HCT116 (cell line): ENCODE measurements at regions not wholly inside any gene's neighbourhood (a gene's known extent, or its start where the extent isn't known, plus 50 kb on each side); places are given as distances from the start of the nearest gene placed in this dataset.

Experiments used
- ATAC-seq: fragments of 200-7000 bp; cut with Tn5 transposase; 2 replicates; pipeline ENCODE4 v1.9.1; 2020; ENCODE audit warnings: mild to moderate bottlenecking, moderate library complexity
- BruUV-seq: library from RNA; stranded (reverse); fragments of 400-500 nt; replicated peaks from 2 replicates; lab custom pipeline; 2021; lab: Mats Ljungman, UMichigan
- CTCF ChIA-PET: fragments of 300-600 bp; sonication (Branson Sonifier 250); formaldehyde crosslinking; loops from one replicate; lab custom pipeline; 2021; ENCODE audit warnings: antibody characterized with exemption; lab: Charles Lee
- POLR2A ChIA-PET: fragments of 300-600, 350-600 bp; sonication (Branson Sonifier 250); formaldehyde crosslinking; loops from one replicate; lab custom pipeline; 2021; ENCODE audit warnings: antibody characterized with exemption; lab: Charles Lee
- RAD21 ChIA-PET, 2 experiments: fragments of 300-600 bp; sonication (Branson Sonifier 250); formaldehyde crosslinking; loops; one replicate each; lab custom pipeline; 2023; ENCODE audit warnings: low total read pairs in 2 of 2; ENCODE audit not compliant: uncharacterized antibody in 2 of 2, unreplicated experiment in 2 of 2, low non-redundant PET in 1 of 2; lab: Charles Lee
- DNase-seq: peaks from one replicate; pipeline ENCODE4 v3.0.0-alpha.2; 2010; ENCODE audit warnings: low read depth, low spot score
- H2AFZ ChIP-seq: fragments of 200-600 bp; shearing (Covaris generic), sonication (generic); 2 replicates; pipeline ENCODE4 v1.6.1; 2017; ENCODE audit warnings: low read depth, mixed run types, mixed read lengths, antibody characterized with exemption, low read length; ENCODE audit not compliant: poor library complexity, severe bottlenecking
- H3K27ac ChIP-seq: 2 replicates; pipeline ENCODE4 v1.5.1; 2012; ENCODE audit warnings: low read depth, low read length
- H3K27me3 ChIP-seq: fragments of 200-600 bp; sonication (generic); 2 replicates; pipeline ENCODE4 v1.6.1; 2016; ENCODE audit warnings: mixed run types, low read length, mixed read lengths; ENCODE audit not compliant: insufficient read depth
- H3K36me3 ChIP-seq, 2 experiments: fragments of 200-500 bp in 1 of 2; fragments of 200-600 bp in 1 of 2; sonication (Bioruptor generic) in 1 of 2; sonication (generic) in 1 of 2; 2 replicates each; pipeline versions ENCODE4 v1.5.1 to v1.6.1; 2014 to 2016; ENCODE audit warnings: low read length in 2 of 2, inconsistent platforms in 1 of 2, mixed read lengths in 1 of 2, mixed run types in 1 of 2; ENCODE audit not compliant: insufficient read depth in 2 of 2, control insufficient read depth in 1 of 2
- H3K4me1 ChIP-seq, 2 experiments: fragments of 200-600 bp in 1 of 2; sonication (generic) in 1 of 2; 2 replicates each; pipeline versions ENCODE4 v1.5.1 to v1.6.1; 2012 to 2017; ENCODE audit warnings: low read length in 2 of 2, inconsistent platforms in 1 of 2, mild to moderate bottlenecking in 1 of 2, mixed read lengths in 1 of 2, mixed run types in 1 of 2, moderate library complexity in 1 of 2; ENCODE audit not compliant: insufficient read depth in 2 of 2, control insufficient read depth in 1 of 2
- H3K4me2 ChIP-seq: fragments of 200-600 bp; sonication (generic); 2 replicates; pipeline ENCODE4 v1.6.1; 2017; ENCODE audit warnings: mixed run types, low read length, mixed read lengths
- H3K4me3 ChIP-seq, 2 experiments: fragments of 200-600 bp in 1 of 2; sonication (generic) in 1 of 2; replicated peaks in 1 of 2; 2 replicates each; pipeline ENCODE4 v1.5.1; 2011 to 2016; ENCODE audit warnings: low read length in 2 of 2, control low read depth in 1 of 2, low read depth in 1 of 2, mild to moderate bottlenecking in 1 of 2, mixed read lengths in 1 of 2, mixed run types in 1 of 2
- H3K79me2 ChIP-seq: fragments of 200-600 bp; sonication (generic); 2 replicates; pipeline ENCODE4 v1.6.1; 2017; ENCODE audit warnings: mild to moderate bottlenecking, mixed run types, low read length, moderate library complexity, mixed read lengths; ENCODE audit not compliant: insufficient read depth
- H3K9ac ChIP-seq: fragments of 200-600 bp; sonication (generic); 2 replicates; pipeline ENCODE4 v1.6.1; 2016; ENCODE audit warnings: low read length, mixed read lengths
- H3K9me2 ChIP-seq: fragments of 200-600 bp; sonication (generic), shearing (Covaris generic); 2 replicates; pipeline ENCODE4 v1.6.1; 2017; ENCODE audit warnings: mixed run types, mild to moderate bottlenecking, moderate library complexity; ENCODE audit not compliant: insufficient read depth
- H3K9me3 ChIP-seq, 2 experiments: fragments of 200-500 bp in 1 of 2; fragments of 200-600 bp in 1 of 2; sonication (Bioruptor generic) in 1 of 2; sonication (generic) in 1 of 2; 2 replicates each; pipeline ENCODE4 v1.6.1; 2014 to 2017; ENCODE audit warnings: low read length in 2 of 2, mixed read lengths in 2 of 2, inconsistent platforms in 1 of 2, low read depth in 1 of 2, mild to moderate bottlenecking in 1 of 2, mixed run types in 1 of 2, moderate library complexity in 1 of 2; ENCODE audit not compliant: control insufficient read depth in 1 of 2, insufficient read depth in 1 of 2
- H4K20me1 ChIP-seq: fragments of 200-600 bp; sonication (generic), shearing (Covaris generic); 2 replicates; pipeline ENCODE4 v1.6.1; 2017; ENCODE audit warnings: mixed run types, mild to moderate bottlenecking, moderate library complexity; ENCODE audit not compliant: insufficient read depth
- ATF3 ChIP-seq: IDR thresholded peaks from 2 replicates; pipeline ENCODE4 v1.6.1; 2012
- CTCF ChIP-seq, 3 experiments: fragments of 200-600 bp in 1 of 3; sonication (generic) in 1 of 3; IDR thresholded peaks in 2 of 3; conservative IDR thresholded peaks in 1 of 3; 2 replicates each; pipeline ENCODE4 v1.5.1; 2012 to 2017; ENCODE audit warnings: low read depth in 2 of 3, low read length in 2 of 3, antibody characterized with exemption in 1 of 3, borderline replicate concordance in 1 of 3, control low read depth in 1 of 3, mild to moderate bottlenecking in 1 of 3, mixed read lengths in 1 of 3, mixed run types in 1 of 3, moderate library complexity in 1 of 3; ENCODE audit not compliant: insufficient read depth in 1 of 3
- EGR1 ChIP-seq: IDR thresholded peaks from 2 replicates; pipeline ENCODE4 v1.6.1; 2012; ENCODE audit warnings: low read depth
- ELF1 ChIP-seq: IDR thresholded peaks from 2 replicates; pipeline ENCODE4 v1.6.1; 2012; ENCODE audit warnings: low read depth, borderline replicate concordance
- EZH2 ChIP-seq: fragments of 200-600 bp; sonication (generic); IDR thresholded peaks from 2 replicates; pipeline ENCODE4 v1.6.1; 2017; ENCODE audit warnings: antibody characterized with exemption, mixed run types
- JUND ChIP-seq: IDR thresholded peaks from 2 replicates; pipeline ENCODE4 v1.6.1; 2012
- MAX ChIP-seq: IDR thresholded peaks from 2 replicates; pipeline ENCODE4 v1.6.1; 2012
- POLR2AphosphoS5 ChIP-seq: IDR thresholded peaks from 2 replicates; pipeline ENCODE4 v1.6.1; 2011; ENCODE audit warnings: mild to moderate bottlenecking, low read depth, low read length, moderate library complexity
- REST ChIP-seq: IDR thresholded peaks from 2 replicates; pipeline ENCODE4 v1.6.1; 2012; ENCODE audit warnings: low read depth
- SIN3A ChIP-seq: IDR thresholded peaks from 2 replicates; pipeline ENCODE4 v1.6.1; 2012; ENCODE audit warnings: low read depth
- SRF ChIP-seq: IDR thresholded peaks from 2 replicates; pipeline ENCODE4 v1.6.1; 2012; ENCODE audit warnings: low read depth
- TCF7L2 ChIP-seq: IDR thresholded peaks from 2 replicates; pipeline ENCODE4 v1.7.0; 2011; ENCODE audit warnings: borderline replicate concordance, inconsistent platforms; ENCODE audit not compliant: insufficient read depth, insufficient read length; ENCODE audit errors: extremely low read depth
- ZFX ChIP-seq: fragments of 450-650 bp; IDR thresholded peaks from 2 replicates; pipeline ENCODE4 v1.6.1; 2017
- intact Hi-C: fragments of 100-400 bp; cut with micrococcal nuclease; formaldehyde crosslinking; loops from 2 replicates; pipeline ENCODE4 v1.10.0; 2022

- BruUV-seq: no TSS peak
- Histone ChIP-seq H2AFZ (no peak overlapping the region), H3K36me3 (no peaks in the 10 kb centered on the region), H3K4me1 (no peaks in the 10 kb centered on the region), H3K9me2 (no peaks in the 10 kb centered on the region), H3K79me2 (no peaks in the 10 kb centered on the region), H3K9me3 (no peaks in the 10 kb centered on the region)
- RAD21 ChIA-PET: no interaction called here
- POLR2A ChIA-PET: no interaction called here
- intact Hi-C loops: no loop called here
- DNase-seq: no peak
- TF ChIP-seq SRF: no peak
- TF ChIP-seq REST: no peak
- TF ChIP-seq ZFX: no peak
- TF ChIP-seq EZH2: no peak
- no peak for TF ChIP-seq JUND
- no peak for TF ChIP-seq EGR1
- no peak for TF ChIP-seq SIN3A
- TF ChIP-seq MAX: no peak
- no peak for TF ChIP-seq ATF3
- TF ChIP-seq CTCF (IDR thresholded peaks at IDR 0.05 in 2 of 3, conservative IDR thresholded peaks at IDR 0.05 in 1 of 3; ENCODE audit: borderline replicate concordance in 1 of 3, insufficient read depth in 1 of 3, low read depth in 2 of 3, low read length in 2 of 3): no peak
- no peak for TF ChIP-seq ELF1
- TF ChIP-seq POLR2AphosphoS5: no peak
- TF ChIP-seq TCF7L2: no peak
- TF ChIP-seq, all 23 proteins: peak for 0
- Histone ChIP-seq H3K27ac (no peak overlapping the region), H3K9ac (no peak overlapping the region), H3K4me2 (no peak overlapping the region), H4K20me1 (no peaks in the 10 kb centered on the region), H3K4me3 (no peak overlapping the region), H3K27me3 (no peaks in the 10 kb centered on the region)
- CTCF ChIA-PET: no interaction called here
- ATAC-seq: no peak
These were observed 621.2 kb downstream of the REEP3 start for GRCh38 chr10:64142395-64142794.
